GM06990 (cell line): ENCODE measurements at regions not wholly inside any gene's neighbourhood (a gene's known extent, or its start where the extent isn't known, plus 50 kb on each side); places are given as distances from the start of the nearest gene placed in this dataset.

Experiments
- DNase-seq: peaks from one replicate; pipeline ENCODE4 v3.0.0-alpha.2; 2011; ENCODE audit not compliant: insufficient read length; ENCODE audit errors: extremely low read depth
- H3K27me3 ChIP-seq: replicated peaks from 2 replicates; pipeline ENCODE4 v1.6.0; 2011; ENCODE audit warnings: low read length; ENCODE audit not compliant: control insufficient read depth, insufficient read depth
- H3K36me3 ChIP-seq: 2 replicates; pipeline ENCODE4 v1.5.1; 2011; ENCODE audit warnings: low read length; ENCODE audit not compliant: control insufficient read depth, insufficient read depth
- H3K4me3 ChIP-seq: replicated peaks from 2 replicates; pipeline ENCODE4 v1.5.1; 2011; ENCODE audit warnings: low read depth, mild to moderate bottlenecking, control low read depth, low read length
- CTCF ChIP-seq: IDR thresholded peaks from 2 replicates; pipeline ENCODE4 v1.5.1; 2011; ENCODE audit warnings: low read length, control low read depth, mild to moderate bottlenecking, inconsistent platforms; ENCODE audit not compliant: insufficient read depth, poor library complexity, severe bottlenecking

- H3K36me3 ChIP-seq: no peaks in the 10 kb centered on the region
- no peaks in the 10 kb centered on the region for H3K27me3 ChIP-seq
- no peak for DNase-seq
- no peak overlapping the region for H3K4me3 ChIP-seq
- TF ChIP-seq CTCF: no peak
Measured at GRCh38 chr5:53276825-53277224, 167.3 kb upstream of the MOCS2 start.

DNA sequence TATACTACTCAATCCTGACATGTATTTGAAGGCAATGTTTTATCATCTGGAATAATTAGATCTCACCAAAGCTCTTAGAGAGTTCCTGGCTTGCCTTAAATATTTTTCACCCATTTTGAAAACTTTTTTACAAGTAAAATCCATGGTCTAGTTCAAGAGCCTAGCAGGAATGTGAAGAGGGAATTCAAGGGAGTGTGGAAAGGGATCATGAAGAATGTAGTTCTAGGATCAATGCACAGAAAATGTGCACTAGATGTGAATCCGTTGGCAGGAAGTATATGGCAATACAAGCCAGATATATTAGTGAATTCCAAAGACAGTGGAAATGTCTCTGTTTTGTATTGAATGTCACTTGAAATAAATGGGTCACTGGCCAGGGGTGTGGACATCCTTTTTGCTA lies 167.9 kb upstream of the MOCS2 start:
- Histone ChIP-seq H3K4me3 (no peak overlapping the region), H3K27me3 (no peaks in the 10 kb centered on the region), H3K36me3 (no peaks in the 10 kb centered on the region)
- DNase-seq: no peak
- TF ChIP-seq CTCF: no peak

DNA sequence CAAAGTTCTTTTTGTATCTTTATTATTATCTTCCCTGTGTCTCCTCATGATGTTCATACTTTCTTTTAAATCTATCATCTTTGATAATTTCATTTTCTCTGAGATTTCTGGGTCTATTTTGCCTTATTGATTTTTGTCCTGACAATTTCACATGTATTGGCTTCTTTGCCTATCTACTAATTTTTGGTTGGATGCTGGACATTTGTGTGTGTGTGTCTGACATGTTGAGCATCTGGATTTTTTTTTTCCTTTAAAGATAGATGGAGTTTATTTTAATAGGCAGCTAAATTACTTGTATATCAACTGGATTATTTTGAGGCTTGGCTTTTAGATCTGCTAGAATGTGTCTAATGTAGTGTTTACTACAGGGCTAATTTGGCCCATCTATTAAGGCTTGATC lies 178.0 kb upstream of the MOCS2 start:
- H3K27me3 ChIP-seq: no peaks in the 10 kb centered on the region
- no peak for TF ChIP-seq CTCF
- no peak for DNase-seq
- H3K4me3 ChIP-seq: no peak overlapping the region
- H3K36me3 ChIP-seq: no peaks in the 10 kb centered on the region

GRCh38 chr5:53288511-53288910 lies 179.0 kb upstream of the MOCS2 start:
- no peak overlapping the region for H3K4me3 ChIP-seq

GRCh38 chr5:53291047-53291446 lies 181.5 kb upstream of the MOCS2 start:
- Histone ChIP-seq H3K27me3 (no peaks in the 10 kb centered on the region), H3K4me3 (no peak overlapping the region), H3K36me3 (no peaks in the 10 kb centered on the region)
- no peak for DNase-seq
- no peak for TF ChIP-seq CTCF

More at GRCh38 chr5:53288511-53288910, 179.0 kb upstream of the MOCS2 start:
- Histone ChIP-seq H3K36me3 (no peaks in the 10 kb centered on the region), H3K27me3 (no peaks in the 10 kb centered on the region)
- no peak for DNase-seq
- TF ChIP-seq CTCF: no peak

GRCh38 chr5:53291528-53291927 lies 182.0 kb upstream of the MOCS2 start:
- no peak for TF ChIP-seq CTCF

More at GRCh38 chr5:53291528-53291927, 182.0 kb upstream of the MOCS2 start:
- no peak for DNase-seq
- no peaks in the 10 kb centered on the region for H3K36me3 ChIP-seq
- no peak overlapping the region for H3K4me3 ChIP-seq
- no peaks in the 10 kb centered on the region for H3K27me3 ChIP-seq
